ENCODE measurements at regions not wholly inside any gene's neighbourhood (a gene's known extent, or its start where the extent isn't known, plus 50 kb on each side); places are given as distances from the start of the nearest gene placed in this dataset.

- no peak overlapping the region for H3K27ac ChIP-seq (ENCODE audit: low read length)
- no peaks in the 10 kb centered on the region for H3F3A ChIP-seq (ENCODE audit: insufficient read depth, low read length, poor library complexity, severe bottlenecking)
- H3K79me2 ChIP-seq (replicated peaks; ENCODE audit: insufficient read depth, low read length): no peaks in the 10 kb centered on the region
- no peaks in the 10 kb centered on the region for H3K27me3 ChIP-seq (ENCODE audit: insufficient read depth, low read depth, low read length)
- no peak overlapping the region for H2AFZ ChIP-seq (ENCODE audit: low read depth, low read length)
- no peak overlapping the region for H3K4me2 ChIP-seq (ENCODE audit: low read length)
- H3K9me3 ChIP-seq (ENCODE audit: low read length): no peaks in the 10 kb centered on the region
- H3K9me2 ChIP-seq (ENCODE audit: insufficient read depth, low read length): no peaks in the 10 kb centered on the region
- no peaks in the 10 kb centered on the region for H3K36me3 ChIP-seq (ENCODE audit: insufficient read depth, low read length)
- TF ChIP-seq MXI1 (conservative IDR thresholded peaks at IDR 0.05; ENCODE audit: poor library complexity, severe bottlenecking): no peak
- H4K20me1 ChIP-seq (ENCODE audit: insufficient read depth): no peaks in the 10 kb centered on the region
- H3K9ac ChIP-seq (ENCODE audit: low read length): no peak overlapping the region
- no peak overlapping the region for H3K4me3 ChIP-seq (ENCODE audit: low read length)
Measured at GRCh38 chr2:6372317-6372901, 493.3 kb downstream of the CMPK2 start.

GRCh38 chr2:6381326-6381725 is 484.4 kb downstream of the CMPK2 start:
- no peak overlapping the region for H2AFZ ChIP-seq (ENCODE audit: low read depth, low read length)
- H3K79me2 ChIP-seq (replicated peaks; ENCODE audit: insufficient read depth, low read length): no peaks in the 10 kb centered on the region
- no peak overlapping the region for H3K9ac ChIP-seq (ENCODE audit: low read length)
- H3K4me3 ChIP-seq (ENCODE audit: low read length): no peak overlapping the region
- peaks cover 4% of the 10 kb centered on the region for H3K9me3 ChIP-seq (ENCODE audit: low read length)
- H3K27ac ChIP-seq (ENCODE audit: low read length): no peak overlapping the region
- H3K36me3 ChIP-seq (ENCODE audit: insufficient read depth, low read length): no peaks in the 10 kb centered on the region
- TF ChIP-seq SMC3 (conservative IDR thresholded peaks at IDR 0.05; ENCODE audit: poor library complexity): no peak
- no peak for TF ChIP-seq TAF1 (IDR thresholded peaks at IDR 0.05; ENCODE audit: low read depth)
- TF ChIP-seq CTCF (IDR thresholded peaks at IDR 0.05; ENCODE audit: poor library complexity, severe bottlenecking): no peak
- TF ChIP-seq EZH2 (IDR thresholded peaks at IDR 0.05; ENCODE audit: borderline replicate concordance, insufficient read depth, low read length, poor library complexity, severe bottlenecking): no peak
- TF ChIP-seq REST (IDR thresholded peaks at IDR 0.05; ENCODE audit: borderline replicate concordance): no peak
- no peak for TF ChIP-seq POLR2AphosphoS5 (IDR thresholded peaks at IDR 0.05)
- no peak for TF ChIP-seq MXI1 (conservative IDR thresholded peaks at IDR 0.05; ENCODE audit: poor library complexity, severe bottlenecking)
- TF ChIP-seq RAD21 (conservative IDR thresholded peaks at IDR 0.05): no peak
- no peak for TF ChIP-seq EP300 (conservative IDR thresholded peaks at IDR 0.05; ENCODE audit: poor library complexity, severe bottlenecking)
- no peaks in the 10 kb centered on the region for H3F3A ChIP-seq (ENCODE audit: insufficient read depth, low read length, poor library complexity, severe bottlenecking)
- H3K27me3 ChIP-seq (ENCODE audit: insufficient read depth, low read depth, low read length): no peaks in the 10 kb centered on the region
- H3K4me2 ChIP-seq (ENCODE audit: low read length): no peak overlapping the region
- no peaks in the 10 kb centered on the region for H4K20me1 ChIP-seq (ENCODE audit: insufficient read depth)
- H3K9me2 ChIP-seq (ENCODE audit: insufficient read depth, low read length): no peaks in the 10 kb centered on the region

- Histone ChIP-seq H3K9ac (ENCODE audit: low read length) (no peak overlapping the region), H3K9me3 (ENCODE audit: low read length) (no peaks in the 10 kb centered on the region), H3K27ac (ENCODE audit: low read length) (no peak overlapping the region), H3K4me3 (ENCODE audit: low read length) (no peak overlapping the region), H3F3A (ENCODE audit: insufficient read depth, low read length, poor library complexity, severe bottlenecking) (no peaks in the 10 kb centered on the region), H3K36me3 (ENCODE audit: insufficient read depth, low read length) (no peaks in the 10 kb centered on the region), H3K27me3 (ENCODE audit: insufficient read depth, low read depth, low read length) (no peaks in the 10 kb centered on the region), H3K4me2 (ENCODE audit: low read length) (no peak overlapping the region), H4K20me1 (ENCODE audit: insufficient read depth) (no peaks in the 10 kb centered on the region), H3K9me2 (ENCODE audit: insufficient read depth, low read length) (no peaks in the 10 kb centered on the region), H2AFZ (ENCODE audit: low read depth, low read length) (no peak overlapping the region), H3K79me2 (replicated peaks; ENCODE audit: insufficient read depth, low read length) (no peaks in the 10 kb centered on the region)
- TF ChIP-seq POLR2AphosphoS5 (IDR thresholded peaks at IDR 0.05) (no peak), CTCF (IDR thresholded peaks at IDR 0.05; ENCODE audit: poor library complexity, severe bottlenecking) (no peak), SMC3 (conservative IDR thresholded peaks at IDR 0.05; ENCODE audit: poor library complexity) (no peak), EP300 (conservative IDR thresholded peaks at IDR 0.05; ENCODE audit: poor library complexity, severe bottlenecking) (no peak), RAD21 (conservative IDR thresholded peaks at IDR 0.05) (no peak)
Measured at GRCh38 chr2:6384341-6384740, 481.4 kb downstream of the CMPK2 start.

Measured in neural cell (in vitro differentiated cells).